ENCODE measurements at regions not wholly inside any gene's neighbourhood (a gene's known extent, or its start where the extent isn't known, plus 50 kb on each side); places are given as distances from the start of the nearest gene placed in this dataset.

GRCh38 chr20:12023194-12023795 is 105.6 kb downstream of the BTBD3 start:
- DNase-seq = no peak

- DNase-seq = no peak
Observed at GRCh38 chr20:12028771-12029170, 111.1 kb downstream of the BTBD3 start.

GRCh38 chr20:12030470-12030869 is 112.8 kb downstream of the BTBD3 start:
- no peak for DNase-seq

- no peak for DNase-seq
Observed at GRCh38 chr20:12036142-12036541, 118.4 kb downstream of the BTBD3 start.

- DNase-seq = no peak
Observed at GRCh38 chr20:12037521-12037920, 119.8 kb downstream of the BTBD3 start.

GRCh38 chr20:12040261-12040660 is 122.6 kb downstream of the BTBD3 start:
- DNase-seq = no peak

GRCh38 chr20:12044969-12045368 is 127.3 kb downstream of the BTBD3 start:
- DNase-seq = no peak

- no peak for DNase-seq
Observed at GRCh38 chr20:12047838-12048432, 130.2 kb downstream of the BTBD3 start.

GRCh38 chr20:12049125-12049524 is 131.4 kb downstream of the BTBD3 start:
- no peak for DNase-seq

GRCh38 chr20:12051206-12052163 is 133.8 kb downstream of the BTBD3 start:
- DNase-seq = no peak

- no peak for DNase-seq
Observed at GRCh38 chr20:12053353-12053752, 135.7 kb downstream of the BTBD3 start.

- no peak for DNase-seq
Observed at GRCh38 chr20:12054556-12054955, 136.9 kb downstream of the BTBD3 start.

- DNase-seq = no peak
Observed at GRCh38 chr20:12055161-12055560, 137.5 kb downstream of the BTBD3 start.

- DNase-seq = no peak
Observed at GRCh38 chr20:12056839-12057238, 139.1 kb downstream of the BTBD3 start.

GRCh38 chr20:12057778-12058177 is 140.1 kb downstream of the BTBD3 start:
- DNase-seq = no peak

- DNase-seq = no peak
Observed at GRCh38 chr20:12058216-12058615, 140.5 kb downstream of the BTBD3 start.

GRCh38 chr20:12061466-12061865 is 143.8 kb downstream of the BTBD3 start:
- no peak for DNase-seq

- DNase-seq = no peak
Observed at GRCh38 chr20:12063106-12063684, 145.5 kb downstream of the BTBD3 start.

GRCh38 chr20:12064540-12064939 is 146.8 kb downstream of the BTBD3 start:
- no peak for DNase-seq

GRCh38 chr20:12067686-12068085 is 150.0 kb downstream of the BTBD3 start:
- no peak for DNase-seq

- DNase-seq = no peak
Observed at GRCh38 chr20:12068121-12068520, 150.4 kb downstream of the BTBD3 start.

GRCh38 chr20:12069181-12069580 is 151.5 kb downstream of the BTBD3 start:
- DNase-seq = no peak

GRCh38 chr20:12072221-12072953 is 154.7 kb downstream of the BTBD3 start:
- DNase-seq = no peak

All from retina (tissue), 1 donor.